ENCODE measurements at regions not wholly inside any gene's neighbourhood (a gene's known extent, or its start where the extent isn't known, plus 50 kb on each side); places are given as distances from the start of the nearest gene placed in this dataset.
A peak's percentile ranks its signal among the peaks of the same experiment; 100 is the strongest.
"Not testable (repeated sequence)": the region's sequence is repeated elsewhere in the genome, so short reads cannot be mapped to it uniquely, and the experiment has no call there.

- not testable (repeated sequence) for H3K9ac ChIP-seq (ENCODE audit: low read depth, low read length, poor library complexity); H3K9me3 ChIP-seq (replicated peaks in 1 of 2; ENCODE audit: control insufficient read depth in 2 of 2, insufficient read depth in 1 of 2, low read depth in 1 of 2, low read length in 2 of 2); H3K4me3 ChIP-seq (ENCODE audit: low read length in 2 of 2); H2AK5ac ChIP-seq (ENCODE audit: low read depth, low read length); H3K18ac ChIP-seq (ENCODE audit: low read length); H3K14ac ChIP-seq (ENCODE audit: low read length); H3K4ac ChIP-seq (ENCODE audit: low read length); H3K23ac ChIP-seq (ENCODE audit: low read depth, low read length, poor library complexity); H2BK12ac ChIP-seq (ENCODE audit: low read length); H3K36me3 ChIP-seq (replicated peaks in 1 of 2; ENCODE audit: control insufficient read depth in 2 of 2, insufficient read depth in 2 of 2, low read length in 2 of 2); H2AFZ ChIP-seq (ENCODE audit: low read length); H4K91ac ChIP-seq (ENCODE audit: low read depth, low read length, poor library complexity); H3K4me1 ChIP-seq (ENCODE audit: control insufficient read depth in 2 of 2, insufficient read depth in 1 of 2, low read depth in 1 of 2, low read length in 2 of 2); H2BK5ac ChIP-seq (ENCODE audit: low read length); H3K79me1 ChIP-seq (ENCODE audit: low read depth, low read length); H3K4me2 ChIP-seq (ENCODE audit: insufficient read depth, low read length, poor library complexity, severe bottlenecking); H2BK120ac ChIP-seq (ENCODE audit: low read depth, low read length); DNase-seq (ENCODE audit: low spot score); H3K27ac ChIP-seq (replicated peaks; ENCODE audit: low read length); H3K27me3 ChIP-seq (ENCODE audit: control insufficient read depth in 3 of 3, insufficient read depth in 3 of 3, low read depth in 1 of 3, low read length in 3 of 3); H2BK15ac ChIP-seq (ENCODE audit: low read length); H4K8ac ChIP-seq (ENCODE audit: low read depth, low read length)
- no CpG with 5 or more reads among the region's 5 CpGs for WGBS, 2 donors (ENCODE audit: extremely low coverage in 2 of 2, insufficient read length in 2 of 2, insufficient replicate concordance in 1 of 2)
These were observed 134.7 kb upstream of the PGRMC2 start for GRCh38 chr4:128422296-128422695.

- Histone ChIP-seq H3K36me3 (replicated peaks in 1 of 2; ENCODE audit: control insufficient read depth in 2 of 2, insufficient read depth in 2 of 2, low read length in 2 of 2) (no peaks in the 10 kb centered on the region), H3K9ac (ENCODE audit: low read depth, low read length, poor library complexity) (no peak overlapping the region), H2BK5ac (ENCODE audit: low read length) (peak overlapping the region; percentile 69), H2BK120ac (ENCODE audit: low read depth, low read length) (no peak overlapping the region), H3K4me3 (ENCODE audit: low read length in 2 of 2) (no peak overlapping the region), H2AFZ (ENCODE audit: low read length) (no peak overlapping the region), H3K9me3 (replicated peaks in 1 of 2; ENCODE audit: control insufficient read depth in 2 of 2, insufficient read depth in 1 of 2, low read depth in 1 of 2, low read length in 2 of 2) (no peaks in the 10 kb centered on the region), H3K14ac (ENCODE audit: low read length) (no peak overlapping the region), H2AK5ac (ENCODE audit: low read depth, low read length) (no peak overlapping the region), H4K8ac (ENCODE audit: low read depth, low read length) (no peak overlapping the region), H3K18ac (ENCODE audit: low read length) (no peak overlapping the region), H3K4ac (ENCODE audit: low read length) (no peak overlapping the region), H3K4me1 (ENCODE audit: control insufficient read depth in 2 of 2, insufficient read depth in 1 of 2, low read depth in 1 of 2, low read length in 2 of 2) (no peaks in the 10 kb centered on the region), H3K27me3 (ENCODE audit: control insufficient read depth in 3 of 3, insufficient read depth in 3 of 3, low read depth in 1 of 3, low read length in 3 of 3) (no peaks in the 10 kb centered on the region), H3K23ac (ENCODE audit: low read depth, low read length, poor library complexity) (no peak overlapping the region), H3K27ac (replicated peaks; ENCODE audit: low read length) (no peak overlapping the region), H4K91ac (ENCODE audit: low read depth, low read length, poor library complexity) (no peak overlapping the region), H2BK15ac (ENCODE audit: low read length) (no peak overlapping the region), H3K4me2 (ENCODE audit: insufficient read depth, low read length, poor library complexity, severe bottlenecking) (no peak overlapping the region), H2BK12ac (ENCODE audit: low read length) (no peak overlapping the region), H3K79me1 (ENCODE audit: low read depth, low read length) (no peaks in the 10 kb centered on the region)
- no CpG with 5 or more reads among the region's 3 CpGs for WGBS, 2 donors (ENCODE audit: extremely low coverage in 2 of 2, insufficient read length in 2 of 2, insufficient replicate concordance in 1 of 2)
- no peak for DNase-seq (ENCODE audit: low spot score)
These were observed 129.3 kb upstream of the PGRMC2 start for GRCh38 chr4:128416921-128417320.

GRCh38 chr4:128410037-128410436 lies 122.4 kb upstream of the PGRMC2 start:
- Histone ChIP-seq H2AFZ (ENCODE audit: low read length) (no peak overlapping the region), H3K9ac (ENCODE audit: low read depth, low read length, poor library complexity) (no peak overlapping the region), H3K23ac (ENCODE audit: low read depth, low read length, poor library complexity) (no peak overlapping the region), H3K79me1 (ENCODE audit: low read depth, low read length) (no peaks in the 10 kb centered on the region), H3K4me2 (ENCODE audit: insufficient read depth, low read length, poor library complexity, severe bottlenecking) (no peak overlapping the region), H4K91ac (ENCODE audit: low read depth, low read length, poor library complexity) (no peak overlapping the region), H3K27ac (replicated peaks; ENCODE audit: low read length) (no peak overlapping the region), H3K36me3 (replicated peaks in 1 of 2; ENCODE audit: control insufficient read depth in 2 of 2, insufficient read depth in 2 of 2, low read length in 2 of 2) (no peaks in the 10 kb centered on the region), H3K9me3 (replicated peaks in 1 of 2; ENCODE audit: control insufficient read depth in 2 of 2, insufficient read depth in 1 of 2, low read depth in 1 of 2, low read length in 2 of 2) (no peaks in the 10 kb centered on the region), H2BK12ac (ENCODE audit: low read length) (no peak overlapping the region), H3K14ac (ENCODE audit: low read length) (no peak overlapping the region), H2BK120ac (ENCODE audit: low read depth, low read length) (no peak overlapping the region), H2BK5ac (ENCODE audit: low read length) (no peak overlapping the region), H3K4me1 (ENCODE audit: control insufficient read depth in 2 of 2, insufficient read depth in 1 of 2, low read depth in 1 of 2, low read length in 2 of 2) (no peaks in the 10 kb centered on the region), H3K4ac (ENCODE audit: low read length) (no peak overlapping the region), H3K4me3 (ENCODE audit: low read length in 2 of 2) (no peak overlapping the region), H2AK5ac (ENCODE audit: low read depth, low read length) (no peak overlapping the region), H4K8ac (ENCODE audit: low read depth, low read length) (no peak overlapping the region), H3K27me3 (ENCODE audit: control insufficient read depth in 3 of 3, insufficient read depth in 3 of 3, low read depth in 1 of 3, low read length in 3 of 3) (no peaks in the 10 kb centered on the region), H3K18ac (ENCODE audit: low read length) (no peak overlapping the region), H2BK15ac (ENCODE audit: low read length) (no peak overlapping the region)
- WGBS, 2 donors (ENCODE audit: extremely low coverage in 2 of 2, insufficient read length in 2 of 2, insufficient replicate concordance in 1 of 2): no CpG with 5 or more reads among the region's 5 CpGs
- no peak for DNase-seq (ENCODE audit: low spot score)

GRCh38 chr4:128403586-128403985 lies 116.0 kb upstream of the PGRMC2 start:
- Histone ChIP-seq H3K79me1 (ENCODE audit: low read depth, low read length) (no peaks in the 10 kb centered on the region), H3K4ac (ENCODE audit: low read length) (no peak overlapping the region), H4K8ac (ENCODE audit: low read depth, low read length) (no peak overlapping the region), H3K36me3 (replicated peaks in 1 of 2; ENCODE audit: control insufficient read depth in 2 of 2, insufficient read depth in 2 of 2, low read length in 2 of 2) (no peaks in the 10 kb centered on the region), H2AK5ac (ENCODE audit: low read depth, low read length) (no peak overlapping the region), H3K4me1 (ENCODE audit: control insufficient read depth in 2 of 2, insufficient read depth in 1 of 2, low read depth in 1 of 2, low read length in 2 of 2) (no peaks in the 10 kb centered on the region), H2BK5ac (ENCODE audit: low read length) (no peak overlapping the region), H2BK15ac (ENCODE audit: low read length) (no peak overlapping the region), H3K9ac (ENCODE audit: low read depth, low read length, poor library complexity) (no peak overlapping the region), H2AFZ (ENCODE audit: low read length) (no peak overlapping the region), H2BK120ac (ENCODE audit: low read depth, low read length) (no peak overlapping the region), H3K27ac (replicated peaks; ENCODE audit: low read length) (no peak overlapping the region), H3K27me3 (ENCODE audit: control insufficient read depth in 3 of 3, insufficient read depth in 3 of 3, low read depth in 1 of 3, low read length in 3 of 3) (no peaks in the 10 kb centered on the region), H3K23ac (ENCODE audit: low read depth, low read length, poor library complexity) (no peak overlapping the region), H3K18ac (ENCODE audit: low read length) (peak overlapping the region; percentile 17), H2BK12ac (ENCODE audit: low read length) (no peak overlapping the region), H4K91ac (ENCODE audit: low read depth, low read length, poor library complexity) (no peak overlapping the region), H3K4me2 (ENCODE audit: insufficient read depth, low read length, poor library complexity, severe bottlenecking) (no peak overlapping the region), H3K4me3 (ENCODE audit: low read length in 2 of 2) (no peak overlapping the region), H3K14ac (ENCODE audit: low read length) (peak overlapping the region; percentile 71), H3K9me3 (replicated peaks in 1 of 2; ENCODE audit: control insufficient read depth in 2 of 2, insufficient read depth in 1 of 2, low read depth in 1 of 2, low read length in 2 of 2) (peaks cover 0 to 3% of the 10 kb centered on the region in 2 donors)
- no peak for DNase-seq (ENCODE audit: low spot score)
- no CpG with 5 or more reads among the region's 2 CpGs for WGBS, 2 donors (ENCODE audit: extremely low coverage in 2 of 2, insufficient read length in 2 of 2, insufficient replicate concordance in 1 of 2)

All from neuronal stem cell (in vitro differentiated cells).